OCI-M2 (cell line): ENCODE measurements at regions not wholly inside any gene's neighbourhood (a gene's known extent, or its start where the extent isn't known, plus 50 kb on each side); places are given as distances from the start of the nearest gene placed in this dataset.
"Not testable (repeated sequence)": the region's sequence is repeated elsewhere in the genome, so short reads cannot be mapped to it uniquely, and the experiment has no call there.

Source experiments
- DNase-seq: peaks from one replicate; lab custom pipeline; 2025; ENCODE audit not compliant: unreplicated experiment; lab: John Stamatoyannopoulos, UW

DNA sequence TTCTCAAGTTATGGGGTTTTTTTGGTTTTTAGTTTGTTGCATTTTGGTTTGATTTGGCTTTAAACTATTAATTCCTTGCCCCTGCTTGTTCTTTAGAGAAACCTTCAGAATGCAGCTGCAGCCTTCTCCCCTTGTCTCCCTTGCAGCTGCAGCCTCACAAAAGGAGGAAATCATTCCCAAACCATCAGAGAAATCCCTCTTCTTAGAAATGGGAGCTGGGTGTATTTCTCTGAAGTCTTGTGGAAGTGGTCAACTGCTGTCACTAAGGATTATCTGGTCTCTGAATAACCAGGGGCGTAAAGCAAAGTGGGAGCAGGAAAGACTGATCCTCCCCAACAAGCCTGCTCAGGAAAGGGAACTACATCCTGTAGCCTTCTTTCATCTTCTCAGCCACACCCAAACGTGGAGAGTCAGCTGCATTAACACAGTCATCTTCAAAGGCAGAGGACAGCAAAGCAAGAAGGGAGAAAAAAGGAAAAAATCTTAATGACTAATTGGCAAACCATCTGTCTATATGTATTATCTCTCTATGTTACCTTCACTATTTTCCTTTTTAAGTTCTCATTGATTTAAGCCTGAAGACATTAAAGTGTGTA, 1834.1 kb upstream of the PIK3C3 start:
- DNase-seq = no peak

DNA sequence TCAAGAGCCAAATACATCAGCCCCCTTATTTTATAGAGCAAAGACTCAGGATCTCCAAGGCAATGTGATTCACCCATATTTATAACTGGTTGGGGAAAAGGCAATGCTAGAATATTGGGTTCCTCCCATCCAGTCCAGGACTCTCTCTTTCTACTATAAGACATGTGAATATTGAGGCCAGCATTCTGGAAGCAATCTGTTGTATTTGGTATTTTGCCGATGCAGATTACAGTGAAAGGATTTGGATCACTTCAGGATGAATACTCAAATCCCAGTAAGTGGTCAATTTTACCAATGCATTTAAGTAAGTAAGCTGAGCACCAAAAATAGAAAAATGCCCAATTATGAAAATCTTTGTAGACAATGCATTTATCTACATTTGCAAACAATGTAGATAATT, 1834.7 kb upstream of the PIK3C3 start:
- DNase-seq = no peak

DNA sequence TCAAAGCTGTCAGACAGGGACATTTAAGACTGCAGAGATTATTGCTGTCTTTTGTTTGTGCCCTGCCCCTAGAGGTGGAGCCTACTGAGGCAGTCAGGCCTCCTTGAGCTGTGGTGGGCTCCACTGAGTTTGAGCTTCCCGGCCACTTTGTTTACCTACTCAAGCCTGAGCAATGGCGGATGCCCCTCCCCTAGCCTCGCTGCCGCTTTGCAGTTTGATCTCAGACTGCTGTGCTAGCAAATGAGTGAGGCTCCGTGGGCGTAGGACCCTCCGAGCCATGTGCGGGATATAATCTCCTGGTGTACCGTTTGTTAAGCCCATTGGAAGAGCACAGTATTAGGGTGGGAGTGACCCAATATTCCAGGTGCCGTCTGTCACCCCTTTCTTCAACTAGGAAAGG, 1835.5 kb upstream of the PIK3C3 start:
- not testable (repeated sequence) for DNase-seq

DNA sequence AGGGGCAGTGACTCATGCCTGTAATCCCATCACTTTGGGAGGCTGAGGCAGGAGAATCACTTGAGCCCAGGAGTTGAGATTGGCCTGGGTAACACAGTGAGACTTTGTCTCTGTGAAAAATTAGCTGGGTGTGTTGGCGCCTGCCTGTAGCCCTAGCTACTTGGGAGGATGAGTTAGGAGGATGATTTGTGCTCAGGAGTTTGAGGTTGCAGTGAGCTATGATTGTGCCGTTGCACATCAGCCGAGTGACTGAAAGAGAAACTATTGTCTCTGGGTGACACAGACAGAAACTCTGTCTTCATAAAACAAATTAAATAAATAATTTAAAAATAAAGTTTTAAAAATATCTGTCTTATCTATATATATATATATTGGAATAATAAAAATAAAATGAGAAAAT, 1844.6 kb upstream of the PIK3C3 start:
- no peak for DNase-seq

DNA sequence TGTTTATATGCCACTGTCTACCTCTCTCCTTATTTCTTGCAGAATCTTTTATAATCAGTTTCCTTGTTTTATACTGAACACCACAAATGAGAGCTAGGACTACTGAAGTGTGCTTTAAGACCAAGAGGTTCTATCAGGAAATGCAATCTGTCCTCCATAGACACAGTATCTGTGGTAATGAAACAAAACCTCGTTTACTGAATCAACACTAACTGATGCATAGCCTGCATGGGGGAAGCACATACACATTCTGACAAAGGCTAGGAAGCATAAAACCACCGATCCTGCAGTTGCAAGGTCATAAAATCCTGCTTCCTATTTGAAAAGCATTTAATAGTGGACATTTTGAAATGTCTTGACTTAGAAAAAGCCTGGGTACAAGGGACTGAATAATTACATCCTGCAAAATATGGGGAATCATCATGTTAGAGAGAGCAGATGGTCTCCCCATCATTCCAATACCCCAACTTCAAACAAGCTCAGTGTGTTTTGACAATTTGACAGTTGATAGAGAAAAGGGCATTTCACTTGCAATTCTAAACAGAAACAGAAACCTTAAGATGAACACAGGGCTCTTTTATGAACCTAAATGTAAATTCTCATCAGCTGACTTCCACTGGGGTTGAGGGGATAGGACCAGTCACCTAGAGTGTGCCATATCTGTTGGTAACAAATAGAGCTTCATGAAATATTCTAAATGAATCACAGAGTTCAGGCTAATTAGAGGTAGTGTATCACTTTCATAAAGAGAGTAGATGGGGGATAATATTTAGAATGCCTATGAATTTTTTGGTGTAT, 1845.6 kb upstream of the PIK3C3 start:
- DNase-seq = no peak

DNA sequence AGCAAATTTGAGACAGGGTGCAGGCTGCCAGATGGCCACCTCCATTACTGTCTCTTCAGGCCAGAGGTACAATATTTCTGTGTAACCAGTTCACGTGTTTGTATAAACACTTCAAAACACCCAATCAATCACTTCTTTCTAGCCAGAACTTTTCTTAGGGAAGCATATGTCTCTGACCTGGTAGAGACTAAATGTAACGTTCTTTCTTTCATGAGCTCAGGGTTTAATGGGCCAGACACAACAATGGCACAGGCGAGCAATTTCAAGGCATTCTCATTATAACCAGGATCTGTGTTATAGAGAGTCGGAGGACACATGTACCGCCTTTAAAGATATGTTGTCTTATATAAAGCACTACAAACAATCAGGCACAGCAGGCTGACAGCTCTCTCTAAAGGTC, 1846.4 kb upstream of the PIK3C3 start:
- DNase-seq = no peak

DNA sequence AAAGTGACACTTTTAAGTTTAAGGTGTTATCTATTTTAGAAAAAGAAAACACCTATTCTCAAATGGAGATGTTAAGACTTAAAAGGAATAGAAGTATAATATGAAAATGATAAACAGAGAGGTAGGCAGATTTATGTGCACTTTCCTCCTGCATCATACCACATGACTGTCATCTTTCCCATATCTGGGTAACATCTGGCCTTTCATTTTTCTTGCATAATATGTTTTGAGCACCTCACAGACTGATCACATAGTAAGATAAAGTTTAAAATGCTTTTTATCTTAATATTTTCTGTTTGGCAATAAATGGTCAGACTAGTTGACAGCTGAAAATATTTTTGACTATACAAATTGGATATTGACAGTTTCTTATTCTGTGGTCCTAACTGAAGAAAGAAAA, 1852.1 kb upstream of the PIK3C3 start:
- no peak for DNase-seq

DNA sequence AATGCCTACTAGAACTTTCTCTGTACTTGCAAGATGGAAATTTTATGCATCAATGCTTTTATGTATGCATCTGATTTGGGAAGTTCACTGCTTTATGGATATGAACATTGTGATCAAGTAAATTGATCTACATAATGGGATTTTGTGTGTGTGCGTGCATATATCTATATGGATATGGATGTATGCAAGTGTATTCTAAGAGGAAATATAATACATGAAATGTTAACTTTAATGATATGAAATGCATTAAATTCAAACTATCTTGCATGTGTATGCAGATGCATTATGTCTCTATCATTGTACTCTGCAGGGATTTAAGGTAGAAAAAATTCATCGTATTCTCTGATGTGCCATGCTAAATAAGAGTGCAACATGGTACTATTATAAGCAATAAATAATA, 1855.4 kb upstream of the PIK3C3 start:
- no peak for DNase-seq

DNA sequence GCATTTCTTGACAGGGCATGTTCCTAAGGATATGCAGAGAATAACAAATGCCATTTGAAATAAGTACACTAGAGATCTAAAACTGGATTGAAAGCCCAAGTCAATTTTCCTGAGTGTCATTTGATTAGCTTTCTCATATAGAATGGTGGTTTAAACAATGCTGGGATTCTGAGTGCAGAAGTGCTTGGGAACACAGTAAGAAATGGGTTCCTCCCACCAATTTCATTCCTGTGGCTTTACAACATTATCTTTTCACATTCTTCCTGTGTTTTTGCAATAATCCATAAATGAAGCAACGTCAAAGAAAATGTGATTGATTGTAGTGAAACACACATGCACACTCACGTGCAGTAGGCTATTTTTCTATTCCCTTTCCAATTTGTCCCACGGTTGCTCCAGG, 1858.4 kb upstream of the PIK3C3 start:
- DNase-seq = no peak

DNA sequence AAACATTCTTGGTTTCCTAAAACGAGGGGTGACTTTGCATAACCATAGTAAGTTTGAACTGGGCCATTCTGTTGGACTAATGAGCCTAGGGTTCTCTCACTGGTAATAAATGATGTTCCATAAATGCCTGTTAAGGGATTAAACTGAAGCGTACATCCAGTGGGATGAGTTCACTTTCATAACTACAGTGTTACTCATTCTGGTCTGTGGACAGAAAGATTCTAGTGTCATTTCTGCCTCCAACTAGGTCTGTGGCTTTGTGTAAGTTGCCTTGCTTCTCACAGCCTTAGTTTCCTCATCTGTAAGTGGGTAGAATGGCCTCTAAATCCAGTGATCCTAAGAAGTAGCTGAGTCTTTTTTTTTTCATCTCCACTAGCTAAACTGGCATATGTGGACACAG, 1860.6 kb upstream of the PIK3C3 start:
- DNase-seq = no peak

DNA sequence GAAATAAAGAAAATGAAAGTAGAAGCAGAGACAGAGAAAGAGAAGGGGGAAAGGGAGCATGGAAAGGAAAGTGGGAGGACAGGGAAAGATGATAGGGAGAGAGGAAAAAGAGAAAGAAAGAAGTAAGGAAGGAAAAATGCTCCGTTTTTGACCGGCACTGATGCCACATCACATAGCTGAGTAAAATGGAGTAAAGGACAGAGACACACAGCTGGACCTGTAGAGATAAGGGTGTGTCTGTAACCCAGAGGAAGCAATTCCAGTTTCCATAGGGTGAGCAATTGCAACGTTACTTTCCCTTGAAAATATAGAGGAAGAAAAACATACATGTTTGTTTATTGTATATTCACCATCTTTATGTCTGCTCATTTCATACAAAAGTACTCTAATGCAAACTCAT, 1866.9 kb upstream of the PIK3C3 start:
- DNase-seq = no peak

DNA sequence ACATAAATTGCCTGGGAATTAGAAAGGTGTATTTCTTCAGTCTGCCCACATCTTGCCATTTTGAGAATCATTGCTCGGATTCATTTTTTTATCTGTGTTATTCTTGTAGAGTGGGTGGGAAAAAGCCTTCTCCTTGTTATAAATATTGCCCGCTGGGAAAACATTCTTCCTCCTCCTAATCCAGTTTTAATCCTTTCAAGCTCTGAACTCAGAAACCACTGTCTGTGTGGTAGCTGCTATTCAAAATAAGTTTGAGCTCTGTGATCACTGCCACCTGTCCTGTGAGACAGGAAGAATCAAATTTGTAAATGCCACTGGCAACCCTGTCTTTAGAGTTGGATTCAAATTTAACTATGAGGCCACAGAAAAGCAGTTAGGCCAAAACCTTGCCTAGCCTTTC, 1875.2 kb upstream of the PIK3C3 start:
- no peak for DNase-seq

DNA sequence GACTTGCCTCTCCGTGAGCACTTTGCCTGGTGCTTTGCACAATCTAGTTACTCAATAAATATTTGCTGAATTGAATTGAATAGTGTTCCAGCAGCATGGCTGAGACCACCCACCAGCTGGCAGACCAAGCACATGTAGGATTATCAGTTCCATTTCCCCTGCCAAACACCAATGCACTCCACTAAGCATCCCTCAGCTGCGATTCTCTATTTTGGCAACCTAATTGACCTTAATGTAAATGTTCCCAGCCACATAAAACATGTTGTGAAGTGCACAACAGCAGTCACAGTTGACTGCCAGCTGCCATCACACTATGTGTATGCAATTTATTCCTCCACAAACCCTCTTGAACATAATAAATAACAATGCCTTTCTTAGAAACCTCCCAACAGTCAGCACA, 1879.4 kb upstream of the PIK3C3 start:
- no peak for DNase-seq

DNA sequence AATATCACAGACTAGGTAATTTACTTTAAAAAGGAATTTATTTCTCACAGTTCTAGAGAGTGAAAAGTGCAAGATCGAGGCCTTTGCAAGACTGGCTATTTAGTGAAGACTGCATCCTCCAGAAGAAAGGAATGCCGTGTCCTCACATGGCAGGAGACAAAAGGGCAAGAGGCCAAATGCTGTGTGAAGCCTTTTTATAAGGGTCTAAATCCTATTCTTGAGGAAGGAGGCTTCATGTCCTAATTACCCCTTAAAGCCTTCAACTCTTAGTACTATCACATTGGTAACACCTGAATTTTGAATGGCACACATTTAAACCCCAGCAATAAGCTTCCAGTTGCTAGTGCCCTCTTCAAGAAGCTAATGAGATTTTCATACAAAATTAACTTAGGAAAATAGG, 1882.3 kb upstream of the PIK3C3 start:
- no peak for DNase-seq

DNA sequence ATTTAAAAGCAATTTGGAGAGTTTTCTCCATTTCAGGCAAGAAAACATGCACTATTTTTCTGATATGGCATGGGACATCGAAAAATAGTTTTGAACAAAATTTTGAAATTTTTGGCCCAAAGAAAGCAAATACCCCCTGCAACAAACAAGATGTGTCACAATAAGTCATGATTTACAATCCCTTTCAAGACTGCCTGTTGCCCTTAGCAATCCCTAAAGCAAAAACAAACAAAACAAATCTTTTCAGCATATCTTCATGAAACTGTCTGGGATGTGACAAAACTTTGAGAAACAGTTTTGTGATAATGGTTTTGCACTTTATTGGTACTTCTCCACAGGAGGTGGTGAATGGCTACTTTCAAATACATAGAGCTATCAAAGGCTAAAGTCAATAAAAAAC, 1888.7 kb upstream of the PIK3C3 start:
- no peak for DNase-seq

DNA sequence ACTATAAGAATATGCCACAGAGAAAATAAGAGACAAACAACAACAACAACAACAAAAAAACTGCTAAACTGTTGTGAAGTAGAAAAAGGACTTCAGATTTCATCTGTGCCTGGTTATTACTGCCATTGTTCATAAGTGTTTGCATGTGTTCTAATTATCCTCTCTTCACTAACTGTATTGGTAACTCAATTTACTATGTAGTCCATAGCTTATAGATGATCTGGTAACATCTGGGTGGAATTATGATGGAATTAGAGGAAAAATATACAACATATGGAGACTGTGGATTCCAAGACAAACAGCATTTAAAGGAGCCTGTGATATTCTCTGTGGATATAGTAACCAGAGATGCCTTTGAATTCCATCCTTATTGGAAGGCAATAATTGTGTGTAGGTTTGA, 1891.5 kb upstream of the PIK3C3 start:
- DNase-seq = no peak

DNA sequence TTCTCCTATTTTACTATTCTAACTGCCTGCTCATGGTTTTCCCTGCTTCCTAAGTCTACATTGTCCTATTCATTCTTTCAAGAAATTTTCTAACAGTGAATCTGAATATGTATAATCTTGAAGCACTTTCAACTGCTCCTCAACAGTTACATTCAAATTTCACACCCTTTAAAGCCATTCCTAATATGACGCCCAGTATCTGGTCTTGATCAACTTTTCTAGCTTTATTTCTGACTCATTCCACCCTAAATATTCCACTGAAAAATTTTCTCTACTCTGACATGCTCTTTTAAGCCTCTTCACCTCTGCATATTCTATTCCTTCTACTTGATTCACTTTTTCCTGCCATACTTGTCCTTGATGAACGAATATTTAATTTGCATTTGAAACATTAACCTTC, 1893.9 kb upstream of the PIK3C3 start:
- no peak for DNase-seq

DNA sequence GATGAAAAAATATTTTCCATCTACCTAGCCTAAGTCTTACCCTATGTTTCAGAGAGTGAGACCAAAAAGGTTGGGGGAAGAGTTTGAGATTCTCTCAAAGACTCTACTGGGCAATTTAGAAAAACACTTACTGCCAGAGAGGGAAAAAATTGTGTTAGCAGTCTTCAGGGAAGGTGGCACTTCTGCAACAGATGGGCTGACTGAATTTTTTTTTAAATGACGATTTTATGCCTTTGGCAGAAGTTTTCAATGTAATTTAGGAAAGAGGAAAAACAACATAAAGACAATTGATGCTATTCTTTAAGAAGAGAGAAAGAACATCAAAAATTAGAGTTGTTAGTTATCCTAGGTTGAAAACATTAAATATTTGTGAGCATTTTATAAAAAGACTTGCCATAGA, 1894.5 kb upstream of the PIK3C3 start:
- DNase-seq = no peak

DNA sequence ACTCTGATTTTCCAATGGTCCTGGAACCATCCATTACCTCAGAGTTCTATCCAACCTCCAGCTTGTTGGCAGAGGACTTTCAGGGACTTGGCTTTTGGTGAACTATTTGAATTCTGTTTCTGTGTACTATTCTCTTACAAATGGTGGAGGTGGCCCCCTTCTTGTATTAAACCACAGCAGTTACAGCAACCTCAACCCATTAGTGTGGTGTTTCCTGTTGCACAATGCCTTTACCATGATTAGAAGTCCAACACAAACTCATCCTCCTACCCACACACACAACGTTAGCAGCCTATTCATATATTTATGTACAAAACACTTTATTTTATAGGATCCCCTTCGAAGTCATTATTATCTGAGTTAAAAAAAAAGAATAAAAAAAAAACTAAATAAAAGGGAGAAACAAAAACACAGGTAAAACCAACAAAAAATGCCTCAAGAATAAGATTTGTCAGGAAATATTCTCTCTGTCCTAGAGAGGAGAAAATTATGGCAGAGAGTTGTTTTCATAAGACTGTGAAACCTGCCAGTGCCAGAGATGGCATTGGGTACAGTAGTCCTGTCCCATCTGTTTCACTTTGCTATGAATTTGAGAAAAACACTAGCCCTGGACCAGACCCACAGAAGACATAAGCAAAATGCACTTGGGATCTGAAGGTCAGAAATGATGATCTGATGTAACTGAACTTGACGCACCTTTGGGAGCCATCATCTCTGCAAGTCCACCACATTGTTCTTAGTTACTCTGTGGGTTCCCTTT, 1896.0 kb upstream of the PIK3C3 start:
- no peak for DNase-seq

DNA sequence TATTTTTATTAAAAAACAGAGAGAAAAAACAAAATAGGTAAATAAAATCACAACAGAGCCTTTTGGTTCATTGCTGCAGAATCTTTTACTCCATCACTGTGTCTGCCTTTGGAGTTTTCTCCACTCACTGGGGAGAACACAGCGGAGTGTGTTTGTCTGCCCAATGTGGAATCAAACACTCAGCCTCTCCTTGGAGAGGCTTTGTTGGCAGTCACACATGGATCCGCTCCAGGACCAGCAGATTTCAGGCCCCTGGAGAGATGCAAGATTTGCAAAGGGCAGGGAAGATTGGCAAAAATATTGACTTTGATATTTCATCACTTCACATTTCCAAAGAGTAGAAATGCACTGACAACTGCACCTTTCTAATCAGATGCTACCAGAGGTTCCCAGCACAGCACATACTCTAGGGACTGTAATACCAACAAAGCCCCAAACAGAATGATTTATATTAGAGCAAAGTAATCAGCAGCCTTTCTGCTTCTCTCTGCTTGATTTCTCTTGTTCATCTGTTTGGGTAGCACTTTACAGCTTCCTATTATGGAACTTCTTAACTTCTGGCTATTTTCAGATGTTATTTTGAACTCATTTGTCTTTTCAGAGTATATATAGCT, 1898.8 kb upstream of the PIK3C3 start:
- DNase-seq = no peak

DNA sequence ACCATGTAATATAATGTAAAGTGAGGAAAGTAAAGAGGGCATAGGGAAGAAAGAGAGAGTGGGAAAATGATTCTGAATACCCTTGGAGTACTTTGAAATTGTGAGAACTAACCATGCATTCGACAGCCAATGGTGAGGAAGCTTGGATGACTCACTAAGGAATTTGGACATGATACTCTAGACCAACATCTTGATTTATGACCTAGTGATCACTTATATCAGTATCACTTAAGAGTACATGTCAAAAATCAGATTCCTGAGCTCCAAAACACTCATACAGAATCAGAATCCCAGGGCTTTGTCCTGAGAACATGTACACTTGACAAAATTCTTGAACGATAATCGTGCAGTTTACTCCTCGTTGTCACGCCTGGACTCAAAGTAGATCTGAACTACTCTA, 1899.8 kb upstream of the PIK3C3 start:
- no peak for DNase-seq

DNA sequence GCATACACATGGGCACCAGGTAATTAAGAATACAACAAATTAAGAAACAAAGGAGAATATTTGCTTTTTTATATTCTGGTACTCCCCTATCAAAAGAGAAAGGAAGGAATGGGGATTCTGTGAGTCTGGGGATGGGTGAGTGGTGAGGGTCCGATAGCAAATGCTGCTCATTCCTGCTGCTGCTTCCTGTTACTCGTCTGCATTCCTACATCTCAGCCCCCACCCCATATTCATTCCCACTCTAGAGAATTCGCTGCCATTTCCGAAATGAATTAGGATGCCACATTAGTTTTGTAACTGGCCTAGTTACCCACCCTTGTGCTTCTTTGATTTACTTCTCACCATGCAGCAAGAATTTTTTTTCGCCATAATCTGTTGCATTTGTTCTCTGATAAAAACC, 1905.3 kb upstream of the PIK3C3 start:
- DNase-seq = no peak
